ENCODE measurements at regions not wholly inside any gene's neighbourhood (a gene's known extent, or its start where the extent isn't known, plus 50 kb on each side); places are given as distances from the start of the nearest gene placed in this dataset.

DNA sequence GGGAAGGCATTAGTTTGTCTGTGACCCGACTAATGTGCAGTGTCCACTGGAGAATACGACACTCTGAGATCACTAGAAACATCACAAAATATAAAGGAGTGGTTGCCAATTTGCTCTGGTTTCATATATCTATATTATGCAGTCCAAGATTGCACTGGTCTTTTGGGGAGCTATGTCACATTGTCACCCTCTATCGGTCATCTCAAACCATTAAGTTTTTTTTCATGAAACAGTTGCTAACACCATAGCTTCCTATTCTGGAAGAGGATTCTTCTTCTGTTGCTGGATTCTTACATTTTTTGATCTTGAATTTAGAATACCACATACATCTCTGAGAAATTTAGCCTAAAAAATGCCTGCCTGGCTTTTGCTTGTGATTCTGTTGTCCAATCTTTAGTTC lies 168.6 kb downstream of the LACC1 start:
- ChIA-PET CTCF (interaction anchor here (0.6 to 4.3 kb wide), 10 partner anchors 13 to 417 kb away, joined by 3 to 39 read pairs (median 4); no protein-coding TSS in a partner anchor), POLR2A (no interaction called here)
- TF ChIP-seq, protein P1, sequence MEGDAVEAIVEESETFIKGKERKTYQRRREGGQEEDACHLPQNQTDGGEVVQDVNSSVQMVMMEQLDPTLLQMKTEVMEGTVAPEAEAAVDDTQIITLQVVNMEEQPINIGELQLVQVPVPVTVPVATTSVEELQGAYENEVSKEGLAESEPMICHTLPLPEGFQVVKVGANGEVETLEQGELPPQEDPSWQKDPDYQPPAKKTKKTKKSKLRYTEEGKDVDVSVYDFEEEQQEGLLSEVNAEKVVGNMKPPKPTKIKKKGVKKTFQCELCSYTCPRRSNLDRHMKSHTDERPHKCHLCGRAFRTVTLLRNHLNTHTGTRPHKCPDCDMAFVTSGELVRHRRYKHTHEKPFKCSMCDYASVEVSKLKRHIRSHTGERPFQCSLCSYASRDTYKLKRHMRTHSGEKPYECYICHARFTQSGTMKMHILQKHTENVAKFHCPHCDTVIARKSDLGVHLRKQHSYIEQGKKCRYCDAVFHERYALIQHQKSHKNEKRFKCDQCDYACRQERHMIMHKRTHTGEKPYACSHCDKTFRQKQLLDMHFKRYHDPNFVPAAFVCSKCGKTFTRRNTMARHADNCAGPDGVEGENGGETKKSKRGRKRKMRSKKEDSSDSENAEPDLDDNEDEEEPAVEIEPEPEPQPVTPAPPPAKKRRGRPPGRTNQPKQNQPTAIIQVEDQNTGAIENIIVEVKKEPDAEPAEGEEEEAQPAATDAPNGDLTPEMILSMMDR (IDR thresholded peaks at IDR 0.05; ENCODE audit: insufficient read depth, low read length, missing control alignments) = no peak
- H3K4me3 ChIP-seq (ENCODE audit: low read depth, low read length) = no peak overlapping the region
- DNase-seq (ENCODE audit: low read depth, low spot score) = no peak

DNA sequence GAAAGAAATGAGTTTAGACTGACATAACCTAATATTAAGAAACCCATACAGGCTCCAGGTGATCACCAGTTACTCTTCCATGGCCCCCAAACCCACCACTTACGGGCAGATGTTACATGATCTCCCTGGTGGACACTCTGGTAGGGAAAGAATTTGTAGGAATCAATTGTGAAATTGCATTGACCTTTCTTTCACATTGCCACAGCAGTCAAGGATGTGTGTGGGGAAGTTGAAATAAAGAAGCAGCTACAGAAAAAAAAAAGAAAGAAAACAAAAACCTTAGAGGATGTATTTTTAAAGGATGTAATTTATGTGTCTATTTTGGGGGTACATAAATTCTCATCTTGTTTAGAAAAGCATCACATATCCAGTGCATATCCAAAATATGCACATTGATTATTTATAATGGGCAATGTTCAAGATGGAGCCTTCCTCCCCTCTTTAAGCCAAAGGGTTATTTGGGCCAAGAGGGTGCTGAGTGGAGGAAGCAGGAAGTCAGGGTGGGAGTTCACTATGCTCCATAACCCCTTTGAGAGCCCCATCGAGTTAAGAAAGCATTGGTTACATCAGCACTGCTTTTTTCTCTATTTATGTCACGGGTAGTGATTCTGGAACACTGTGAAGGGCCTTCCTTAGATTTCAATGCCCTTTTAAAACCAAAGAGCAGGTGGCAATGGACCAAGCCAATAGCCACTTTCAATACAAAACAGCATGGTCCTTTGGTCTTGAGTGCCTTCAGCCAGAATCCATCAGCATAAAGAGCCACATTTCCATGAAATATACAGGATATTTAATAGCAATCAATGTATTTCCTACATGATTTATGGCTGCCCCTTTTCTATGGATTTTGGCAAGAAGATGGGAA lies 169.6 kb downstream of the LACC1 start:
- ChIA-PET POLR2A (no interaction called here), CTCF (interaction anchor here (0.5 to 4.3 kb wide), 11 partner anchors 9 to 1776 kb away, joined by 3 to 39 read pairs (median 3); no protein-coding TSS in a partner anchor)
- no peak for DNase-seq (ENCODE audit: low read depth, low spot score)
- TF ChIP-seq, protein P1 (IDR thresholded peaks at IDR 0.05; ENCODE audit: insufficient read depth, low read length, missing control alignments) = no peak
- no peak overlapping the region for H3K4me3 ChIP-seq (ENCODE audit: low read depth, low read length)

DNA sequence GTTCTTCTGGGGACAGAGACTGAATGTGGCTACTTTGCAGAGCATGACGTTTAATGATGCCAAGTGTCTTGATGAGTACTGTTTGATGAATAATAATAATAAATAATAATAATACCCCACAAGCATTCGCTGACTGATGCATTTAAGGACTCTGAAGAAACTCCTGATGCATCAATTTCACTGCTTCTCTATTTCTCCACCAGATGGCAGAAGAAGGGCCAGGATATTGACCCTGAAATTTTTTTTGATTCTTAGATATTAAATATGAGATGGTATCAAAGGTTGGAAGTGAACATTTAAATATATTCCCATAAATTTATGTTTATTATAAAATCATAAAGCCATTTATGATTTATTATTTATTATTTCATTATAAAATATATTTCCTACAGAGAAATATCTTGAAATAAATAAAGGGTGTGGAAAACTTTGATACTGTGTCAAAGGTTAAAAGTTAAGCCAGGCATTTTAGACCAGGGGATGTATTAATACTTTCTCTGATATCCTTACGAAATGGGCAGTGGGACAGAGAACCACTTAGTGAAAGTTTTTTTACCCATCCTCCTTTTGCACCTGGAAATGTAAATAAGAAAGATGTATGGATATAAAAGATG lies 170.9 kb downstream of the LACC1 start:
- H3K4me3 ChIP-seq (ENCODE audit: low read depth, low read length) = no peak overlapping the region
- POLR2A ChIA-PET = no interaction called here
- DNase-seq (ENCODE audit: low read depth, low spot score) = no peak
- CTCF ChIA-PET = interaction anchor here (0.5 to 2.1 kb wide), 7 partner anchors 10 to 1778 kb away, joined by 3 to 29 read pairs (median 3); no protein-coding TSS in a partner anchor
- TF ChIP-seq, protein P1 (IDR thresholded peaks at IDR 0.05; ENCODE audit: insufficient read depth, low read length, missing control alignments) = peak; percentile 50

DNA sequence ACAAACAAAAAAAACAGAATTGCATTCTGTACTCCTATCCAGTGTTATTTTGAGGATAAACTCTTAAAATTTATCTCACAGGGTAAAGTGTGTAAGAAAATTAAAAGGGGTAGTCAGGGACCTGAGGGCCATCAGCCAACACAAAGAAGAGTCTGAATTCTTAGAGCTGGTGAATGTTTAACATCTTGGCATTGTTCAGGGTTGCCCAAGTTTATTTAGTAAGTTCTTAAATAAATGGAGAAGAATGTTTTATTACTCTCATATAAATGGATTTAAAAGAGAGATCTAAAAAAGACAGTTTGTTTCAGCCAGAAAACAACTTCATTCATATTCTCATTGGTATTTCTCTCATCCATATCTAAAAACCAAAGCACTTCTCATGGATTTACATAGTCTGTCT lies 171.7 kb downstream of the LACC1 start:
- TF ChIP-seq, protein P1 (IDR thresholded peaks at IDR 0.05; ENCODE audit: insufficient read depth, low read length, missing control alignments) = no peak
- H3K4me3 ChIP-seq (ENCODE audit: low read depth, low read length) = no peak overlapping the region
- DNase-seq (ENCODE audit: low read depth, low spot score) = no peak
- ChIA-PET CTCF (interaction anchor here (0.6 to 2.1 kb wide), 17 partner anchors 10 to 864 kb away, joined by 3 to 29 read pairs (median 4); no protein-coding TSS in a partner anchor), POLR2A (no interaction called here)

DNA sequence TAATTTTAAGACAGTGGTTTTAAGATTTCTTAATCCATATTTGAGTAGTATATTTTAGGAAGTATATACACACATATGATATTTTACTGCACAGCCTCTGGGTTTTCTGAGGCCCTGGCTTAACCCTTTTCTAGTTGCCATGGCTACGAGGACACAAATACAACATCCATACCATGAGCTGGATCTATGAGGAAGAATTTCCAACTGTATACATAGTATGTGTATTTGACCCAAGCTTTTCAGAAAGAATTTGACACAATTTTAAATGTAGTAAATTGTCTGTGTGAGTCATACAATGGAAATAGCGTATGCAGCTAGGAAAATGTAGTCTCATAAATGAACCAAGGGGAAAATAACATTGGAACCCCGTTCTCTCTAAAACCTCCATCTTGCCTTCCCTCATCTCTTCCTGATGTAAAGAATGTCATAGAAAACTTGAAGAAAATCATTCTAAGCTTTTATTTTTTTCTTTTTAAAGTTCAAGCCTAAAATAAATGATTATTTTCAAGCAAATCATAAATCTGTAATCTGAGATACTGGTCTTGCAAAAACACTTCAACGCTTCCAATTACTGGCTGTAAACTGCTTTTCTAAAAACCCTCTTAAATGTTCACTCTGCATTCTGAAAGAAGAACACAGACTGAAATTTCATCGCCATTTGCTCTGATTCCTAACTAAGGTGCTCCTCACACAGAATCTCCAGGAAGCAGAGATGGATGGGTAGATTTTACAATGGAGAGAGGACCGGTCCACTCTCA lies 172.4 kb downstream of the LACC1 start:
- ChIA-PET CTCF (interaction anchor here (0.6 to 2.1 kb wide), 19 partner anchors 10 to 865 kb away, joined by 3 to 29 read pairs (median 4); no protein-coding TSS in a partner anchor), POLR2A (no interaction called here)
- TF ChIP-seq, protein P1 (IDR thresholded peaks at IDR 0.05; ENCODE audit: insufficient read depth, low read length, missing control alignments) = no peak
- no peak for DNase-seq (ENCODE audit: low read depth, low spot score)
- no peak overlapping the region for H3K4me3 ChIP-seq (ENCODE audit: low read depth, low read length)

All from AG04449 (cell line).